Panc1 (cell line): ENCODE measurements at regions not wholly inside any gene's neighbourhood (a gene's known extent, or its start where the extent isn't known, plus 50 kb on each side); places are given as distances from the start of the nearest gene placed in this dataset.

Experiments
- ATAC-seq: fragments of 200-7000 bp; cut with Tn5 transposase; 2 replicates; pipeline ENCODE4 v1.9.1; 2020; ENCODE audit warnings: mild to moderate bottlenecking, moderate library complexity
- BruUV-seq: library from RNA; stranded (reverse); fragments of 400-500 nt; replicated peaks from 2 replicates; lab custom pipeline; 2021; lab: Mats Ljungman, UMichigan
- CTCF ChIA-PET: fragments of 300-600 bp; sonication (Branson Sonifier 250); formaldehyde crosslinking; loops from one replicate; lab custom pipeline; 2022; ENCODE audit warnings: antibody characterized with exemption; lab: Charles Lee
- POLR2A ChIA-PET: fragments of 300-600 bp; sonication (Branson Sonifier 250); formaldehyde crosslinking; loops from one replicate; lab custom pipeline; 2022; ENCODE audit warnings: antibody characterized with exemption; lab: Charles Lee
- DNase-seq: peaks from one replicate; pipeline ENCODE4 v3.0.0-alpha.2; 2010; ENCODE audit warnings: low read depth, low spot score
- H3K27ac ChIP-seq: 2 replicates; pipeline ENCODE4 v1.5.1; 2011; ENCODE audit warnings: mild to moderate bottlenecking, low read length, inconsistent platforms
- H3K27me3 ChIP-seq: fragments of 200-500 bp; sonication (Bioruptor generic); 2 replicates; pipeline ENCODE4 v1.6.0; 2014; ENCODE audit warnings: low read length, inconsistent platforms; ENCODE audit not compliant: control insufficient read depth, insufficient read depth
- H3K36me3 ChIP-seq: fragments of 200-500 bp; sonication (Bioruptor generic); 2 replicates; pipeline ENCODE4 v1.5.1; 2014; ENCODE audit warnings: inconsistent platforms, mild to moderate bottlenecking, low read length, moderate library complexity; ENCODE audit not compliant: control insufficient read depth, insufficient read depth
- H3K4me1 ChIP-seq: 2 replicates; pipeline ENCODE4 v1.5.1; 2011; ENCODE audit warnings: inconsistent platforms, mild to moderate bottlenecking, low read length, moderate library complexity; ENCODE audit not compliant: control insufficient read depth, insufficient read depth
- H3K4me3 ChIP-seq, 2 experiments: 2 replicates each; pipeline ENCODE4 v1.5.1; 2011 to 2012; ENCODE audit warnings: low read depth in 2 of 2, low read length in 2 of 2, mild to moderate bottlenecking in 2 of 2, inconsistent platforms in 1 of 2, moderate library complexity in 1 of 2
- H3K9me3 ChIP-seq: fragments of 200-500 bp; sonication (Bioruptor generic); 2 replicates; pipeline ENCODE4 v1.5.1; 2014; ENCODE audit warnings: low read depth, mild to moderate bottlenecking, inconsistent platforms, low read length, moderate library complexity; ENCODE audit not compliant: control insufficient read depth, insufficient read depth
- POLR2AphosphoS5 ChIP-seq: IDR thresholded peaks from 2 replicates; pipeline ENCODE4 v1.6.1; 2012; ENCODE audit warnings: mild to moderate bottlenecking, low read depth, low read length, moderate library complexity
- SIN3A ChIP-seq: IDR thresholded peaks from 2 replicates; pipeline ENCODE4 v1.6.1; 2012; ENCODE audit warnings: low read depth, mild to moderate bottlenecking, low read length, moderate library complexity, borderline replicate concordance; ENCODE audit not compliant: insufficient read depth
- TCF7L2 ChIP-seq: IDR thresholded peaks from 2 replicates; pipeline ENCODE4 v1.6.1; 2011; ENCODE audit warnings: mild to moderate bottlenecking, low read depth, low read length, inconsistent platforms
- in situ Hi-C: cut with HindIII; loops from 2 replicates; pipeline ENCODE4 v1.10.0; 2016; ENCODE audit warnings: low sequenced_read_pairs, low pct_unique_long_range_greater_than_20kb
- intact Hi-C: fragments of 100-400 bp; cut with micrococcal nuclease; formaldehyde crosslinking; loops from one replicate; pipeline ENCODE4 v1.10.0; 2022; ENCODE audit not compliant: unreplicated experiment
- TF ChIP-seq, protein P1 (sequence below), 2 experiments: IDR thresholded peaks; 2 replicates each; pipeline ENCODE4 v1.6.1; 2011 to 2012; ENCODE audit warnings: low read depth in 2 of 2, control low read depth in 1 of 2, low read length in 1 of 2, mild to moderate bottlenecking in 1 of 2, moderate library complexity in 1 of 2; ENCODE audit not compliant: insufficient read depth in 1 of 2
- TF ChIP-seq, protein P2 (sequence below): fragments of 450-650 bp; IDR thresholded peaks from 2 replicates; pipeline ENCODE4 v1.5.1; 2017; ENCODE audit warnings: mild to moderate bottlenecking

DNA sequence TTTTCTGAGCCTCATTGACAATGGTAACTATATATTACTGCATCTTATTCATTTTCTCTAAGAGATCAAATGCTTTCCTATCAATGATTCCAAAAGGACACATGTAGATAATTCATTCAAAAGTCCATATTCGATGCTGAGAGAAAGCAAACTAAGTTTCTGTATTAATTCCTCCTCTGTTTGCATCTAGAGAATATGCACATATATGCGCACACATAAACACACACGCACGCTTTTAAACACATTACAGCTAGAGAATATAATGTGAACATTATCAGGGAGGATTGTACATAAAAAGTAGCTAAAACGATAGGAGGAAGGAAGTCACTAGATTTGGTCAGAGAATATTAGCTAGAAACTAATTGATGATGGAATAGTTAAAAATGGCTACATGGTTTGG, 379.0 kb upstream of the NETO1 start:
- intact Hi-C loops (no loop called here), in situ Hi-C loops (no loop called here)
- no peaks in the 10 kb centered on the region for H3K36me3 ChIP-seq
- BruUV-seq = no TSS peak
- no peak overlapping the region for H3K4me3 ChIP-seq
- H3K27me3 ChIP-seq = no peaks in the 10 kb centered on the region
- DNase-seq = no peak
- TF ChIP-seq, protein P1, sequence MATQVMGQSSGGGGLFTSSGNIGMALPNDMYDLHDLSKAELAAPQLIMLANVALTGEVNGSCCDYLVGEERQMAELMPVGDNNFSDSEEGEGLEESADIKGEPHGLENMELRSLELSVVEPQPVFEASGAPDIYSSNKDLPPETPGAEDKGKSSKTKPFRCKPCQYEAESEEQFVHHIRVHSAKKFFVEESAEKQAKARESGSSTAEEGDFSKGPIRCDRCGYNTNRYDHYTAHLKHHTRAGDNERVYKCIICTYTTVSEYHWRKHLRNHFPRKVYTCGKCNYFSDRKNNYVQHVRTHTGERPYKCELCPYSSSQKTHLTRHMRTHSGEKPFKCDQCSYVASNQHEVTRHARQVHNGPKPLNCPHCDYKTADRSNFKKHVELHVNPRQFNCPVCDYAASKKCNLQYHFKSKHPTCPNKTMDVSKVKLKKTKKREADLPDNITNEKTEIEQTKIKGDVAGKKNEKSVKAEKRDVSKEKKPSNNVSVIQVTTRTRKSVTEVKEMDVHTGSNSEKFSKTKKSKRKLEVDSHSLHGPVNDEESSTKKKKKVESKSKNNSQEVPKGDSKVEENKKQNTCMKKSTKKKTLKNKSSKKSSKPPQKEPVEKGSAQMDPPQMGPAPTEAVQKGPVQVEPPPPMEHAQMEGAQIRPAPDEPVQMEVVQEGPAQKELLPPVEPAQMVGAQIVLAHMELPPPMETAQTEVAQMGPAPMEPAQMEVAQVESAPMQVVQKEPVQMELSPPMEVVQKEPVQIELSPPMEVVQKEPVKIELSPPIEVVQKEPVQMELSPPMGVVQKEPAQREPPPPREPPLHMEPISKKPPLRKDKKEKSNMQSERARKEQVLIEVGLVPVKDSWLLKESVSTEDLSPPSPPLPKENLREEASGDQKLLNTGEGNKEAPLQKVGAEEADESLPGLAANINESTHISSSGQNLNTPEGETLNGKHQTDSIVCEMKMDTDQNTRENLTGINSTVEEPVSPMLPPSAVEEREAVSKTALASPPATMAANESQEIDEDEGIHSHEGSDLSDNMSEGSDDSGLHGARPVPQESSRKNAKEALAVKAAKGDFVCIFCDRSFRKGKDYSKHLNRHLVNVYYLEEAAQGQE (IDR thresholded peaks at IDR 0.05; ENCODE audit: insufficient read depth in 1 of 2, low read depth in 2 of 2, low read length in 1 of 2) = no peak
- TF ChIP-seq, protein P2, sequence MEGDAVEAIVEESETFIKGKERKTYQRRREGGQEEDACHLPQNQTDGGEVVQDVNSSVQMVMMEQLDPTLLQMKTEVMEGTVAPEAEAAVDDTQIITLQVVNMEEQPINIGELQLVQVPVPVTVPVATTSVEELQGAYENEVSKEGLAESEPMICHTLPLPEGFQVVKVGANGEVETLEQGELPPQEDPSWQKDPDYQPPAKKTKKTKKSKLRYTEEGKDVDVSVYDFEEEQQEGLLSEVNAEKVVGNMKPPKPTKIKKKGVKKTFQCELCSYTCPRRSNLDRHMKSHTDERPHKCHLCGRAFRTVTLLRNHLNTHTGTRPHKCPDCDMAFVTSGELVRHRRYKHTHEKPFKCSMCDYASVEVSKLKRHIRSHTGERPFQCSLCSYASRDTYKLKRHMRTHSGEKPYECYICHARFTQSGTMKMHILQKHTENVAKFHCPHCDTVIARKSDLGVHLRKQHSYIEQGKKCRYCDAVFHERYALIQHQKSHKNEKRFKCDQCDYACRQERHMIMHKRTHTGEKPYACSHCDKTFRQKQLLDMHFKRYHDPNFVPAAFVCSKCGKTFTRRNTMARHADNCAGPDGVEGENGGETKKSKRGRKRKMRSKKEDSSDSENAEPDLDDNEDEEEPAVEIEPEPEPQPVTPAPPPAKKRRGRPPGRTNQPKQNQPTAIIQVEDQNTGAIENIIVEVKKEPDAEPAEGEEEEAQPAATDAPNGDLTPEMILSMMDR = no peak
- no peak for TF ChIP-seq POLR2AphosphoS5
- TF ChIP-seq SIN3A = no peak
- TF ChIP-seq TCF7L2 = no peak
- POLR2A ChIA-PET = no interaction called here
- no peak for ATAC-seq
- no peaks in the 10 kb centered on the region for H3K4me1 ChIP-seq
- no peak overlapping the region for H3K27ac ChIP-seq
- H3K9me3 ChIP-seq = no peaks in the 10 kb centered on the region
- CTCF ChIA-PET = no interaction called here

DNA sequence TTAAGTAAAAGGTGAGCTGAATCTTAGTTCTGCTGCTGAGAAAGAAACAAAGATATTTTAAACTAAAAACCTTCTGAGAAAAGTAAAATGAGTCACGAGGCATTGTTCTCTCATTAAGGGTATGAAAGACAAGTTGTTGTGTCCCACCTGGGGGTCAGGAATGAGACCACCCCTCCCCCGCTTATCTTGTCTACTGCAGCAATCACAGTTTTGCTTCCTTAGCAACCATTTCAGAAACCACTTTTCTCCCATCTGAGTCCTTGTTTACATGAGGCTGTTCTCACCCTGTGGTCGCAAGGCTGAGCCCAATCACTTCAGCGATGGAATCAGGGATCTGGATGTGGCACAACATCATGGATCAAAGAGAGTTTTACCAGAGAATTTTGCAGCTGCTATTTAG, 377.6 kb upstream of the NETO1 start:
- Histone ChIP-seq H3K4me1 (no peaks in the 10 kb centered on the region), H3K27ac (no peak overlapping the region), H3K9me3 (no peaks in the 10 kb centered on the region), H3K27me3 (no peaks in the 10 kb centered on the region), H3K4me3 (no peak overlapping the region), H3K36me3 (no peaks in the 10 kb centered on the region)
- TF ChIP-seq TCF7L2 (no peak), SIN3A (no peak), POLR2AphosphoS5 (no peak)
- TF ChIP-seq, protein P2 = no peak
- TF ChIP-seq, protein P1 (IDR thresholded peaks at IDR 0.05; ENCODE audit: insufficient read depth in 1 of 2, low read depth in 2 of 2, low read length in 1 of 2) = no peak
- in situ Hi-C loops (no loop called here), intact Hi-C loops (no loop called here)
- no TSS peak for BruUV-seq
- no peak for ATAC-seq
- ChIA-PET POLR2A (no interaction called here), CTCF (no interaction called here)
- no peak for DNase-seq
